ENCODE measurements at regions not wholly inside any gene's neighbourhood (a gene's known extent, or its start where the extent isn't known, plus 50 kb on each side); places are given as distances from the start of the nearest gene placed in this dataset.
"Not testable (repeated sequence)": the region's sequence is repeated elsewhere in the genome, so short reads cannot be mapped to it uniquely, and the experiment has no call there.

DNA sequence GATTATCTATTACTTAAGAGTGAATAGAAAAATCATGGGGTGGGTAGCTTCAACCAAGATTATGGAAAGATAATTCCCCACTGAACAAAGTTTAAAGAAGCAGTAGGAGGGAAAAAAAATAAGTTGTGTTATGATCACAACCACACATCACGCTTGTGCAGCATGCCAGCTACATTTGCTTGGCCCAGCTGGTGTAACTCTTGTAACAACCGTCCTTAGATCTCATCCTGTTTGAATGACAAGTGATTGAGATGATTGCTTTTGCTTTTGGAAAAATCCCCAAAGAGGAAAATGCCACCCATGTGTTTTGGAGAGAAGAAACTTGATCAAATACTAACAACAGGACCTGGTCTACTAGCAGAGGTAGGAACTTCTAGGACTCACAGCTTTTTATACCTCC is 107.6 kb upstream of the KIF2A start:
- no peak for DNase-seq (ENCODE audit: low read depth in 4 of 4, low spot score in 2 of 4)

GRCh38 chr5:62199792-62200716 is 106.0 kb upstream of the KIF2A start:
- no peak for DNase-seq (ENCODE audit: low read depth in 4 of 4, low spot score in 2 of 4)

DNA sequence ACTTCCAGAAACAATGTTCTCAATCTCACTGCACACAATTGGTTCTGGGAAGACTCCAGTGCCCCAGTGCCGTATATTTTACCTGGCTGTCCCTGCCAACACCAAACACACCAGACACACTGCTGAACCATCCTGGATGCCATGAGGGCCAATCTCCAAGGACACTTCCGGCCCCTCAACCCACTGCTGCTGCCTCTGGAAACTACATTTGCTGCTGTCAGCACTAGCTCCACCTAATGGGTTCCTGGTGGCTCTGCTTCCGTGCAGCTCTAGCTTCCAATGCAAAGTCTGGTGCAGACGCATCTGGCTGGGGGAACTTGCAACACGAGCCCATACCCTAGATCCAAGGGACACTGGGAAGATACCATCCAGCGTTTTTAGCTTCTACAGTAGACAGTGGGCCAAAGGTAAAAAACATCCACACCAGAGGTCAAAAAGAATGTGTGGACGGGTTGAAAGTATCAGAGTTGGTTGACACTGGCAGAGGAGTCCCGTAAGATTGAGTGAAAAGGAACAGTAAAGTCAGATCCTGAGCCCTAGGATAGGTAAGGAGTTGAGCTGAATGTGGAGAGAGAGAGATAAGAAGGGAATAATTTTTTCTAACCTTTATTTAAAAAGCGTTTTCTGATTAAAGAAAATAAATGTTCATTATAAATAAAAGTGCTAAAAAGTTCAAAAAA is 99.7 kb upstream of the KIF2A start:
- DNase-seq (ENCODE audit: low read depth in 4 of 4, low spot score in 2 of 4) = no peak

DNA sequence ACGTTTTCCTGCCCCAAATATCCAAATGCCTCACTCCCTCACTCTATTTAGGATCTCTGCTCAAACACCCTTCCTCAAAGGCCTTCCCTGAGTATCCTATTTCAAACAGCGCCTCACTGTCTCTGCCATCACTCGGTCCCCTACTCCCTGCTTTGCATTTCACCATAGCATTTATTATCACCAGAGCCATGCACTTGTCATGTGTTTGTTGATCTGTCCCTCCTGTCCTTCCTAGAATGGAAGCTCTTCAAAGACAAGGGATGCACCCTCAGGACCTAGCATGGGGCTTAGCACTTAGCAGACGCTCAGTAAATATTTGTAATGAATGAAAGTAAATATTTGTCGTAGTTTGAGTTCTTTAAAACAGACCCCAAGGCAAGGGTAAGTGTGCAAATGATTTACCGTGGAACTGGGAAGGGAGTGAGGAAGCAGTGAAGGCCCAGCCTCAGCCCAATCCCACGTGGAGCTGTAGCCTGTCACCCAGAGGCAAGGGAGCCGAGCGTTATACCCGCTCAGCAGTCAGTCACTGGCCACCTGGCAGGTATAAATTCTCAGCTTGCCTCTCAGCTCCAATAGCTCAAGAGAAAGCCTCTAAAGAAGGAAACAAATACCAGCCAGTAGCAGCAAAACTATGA is 97.7 kb upstream of the KIF2A start:
- DNase-seq (ENCODE audit: low read depth in 4 of 4, low spot score in 2 of 4) = no peak

- no peak for DNase-seq (ENCODE audit: low read depth in 4 of 4, low spot score in 2 of 4)
These were observed 94.6 kb upstream of the KIF2A start for GRCh38 chr5:62211405-62211804.

- no peak for DNase-seq (ENCODE audit: low read depth in 4 of 4, low spot score in 2 of 4)
These were observed 93.4 kb upstream of the KIF2A start for GRCh38 chr5:62212648-62213047.

DNA sequence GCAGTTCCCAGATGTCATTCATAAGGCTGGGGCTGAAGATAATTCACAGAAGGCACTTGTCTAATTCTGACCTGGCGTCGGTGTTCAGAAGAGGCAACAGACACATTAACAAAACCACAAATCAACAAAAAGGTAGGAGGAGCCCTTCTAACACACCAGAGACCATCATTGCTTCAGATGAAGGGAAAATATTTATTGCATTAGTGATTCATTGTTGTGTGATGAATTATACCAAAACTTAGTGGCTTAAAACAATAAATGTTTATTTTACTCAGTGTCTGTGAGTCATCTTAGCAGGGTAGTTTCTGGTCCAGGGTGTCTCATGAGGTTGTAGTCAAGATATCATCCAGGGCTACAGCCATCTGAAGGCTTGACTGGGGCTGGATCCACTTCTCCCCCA is 91.3 kb upstream of the KIF2A start:
- DNase-seq (ENCODE audit: low read depth in 4 of 4, low spot score in 2 of 4) = no peak

DNA sequence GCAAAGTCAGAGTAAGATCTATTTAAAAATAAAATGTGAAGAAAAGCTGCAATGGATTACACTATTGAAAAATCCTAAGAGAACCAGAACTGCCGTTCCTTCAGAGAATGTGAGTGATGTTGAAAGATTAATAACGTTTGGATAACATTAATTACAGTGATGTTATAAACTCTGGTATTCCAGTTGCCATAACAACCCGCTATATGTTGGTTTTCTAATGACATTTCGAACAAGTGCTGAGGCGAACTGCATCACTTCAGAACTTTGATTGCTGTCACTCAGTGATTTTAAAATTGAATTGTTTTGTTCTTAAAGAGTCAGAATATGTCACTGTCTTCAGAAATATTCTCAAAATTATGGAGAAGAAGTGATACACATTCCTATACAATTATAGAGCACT is 89.4 kb upstream of the KIF2A start:
- not testable (repeated sequence) for DNase-seq (ENCODE audit: low read depth in 4 of 4, low spot score in 2 of 4)

DNA sequence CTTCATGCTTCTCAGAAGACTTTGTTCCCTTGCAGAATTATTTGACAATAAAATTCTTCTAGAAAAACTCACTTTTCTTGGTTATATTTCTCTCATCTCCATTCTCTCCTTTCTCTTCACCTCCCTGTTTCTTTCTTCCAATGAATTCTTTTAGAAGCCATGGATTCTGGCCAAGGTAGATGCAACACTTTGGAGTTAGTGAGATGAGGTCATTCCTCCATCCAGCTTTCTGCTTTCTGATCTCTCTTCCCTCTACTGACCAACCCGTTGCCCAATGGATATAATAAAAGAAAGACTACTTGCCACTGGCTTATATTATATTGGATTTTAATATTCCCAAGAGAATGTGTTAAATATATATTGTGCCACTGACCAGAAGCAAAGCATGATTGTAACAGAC is 88.9 kb upstream of the KIF2A start:
- not testable (repeated sequence) for DNase-seq (ENCODE audit: low read depth in 4 of 4, low spot score in 2 of 4)

- not testable (repeated sequence) for DNase-seq (ENCODE audit: low read depth in 4 of 4, low spot score in 2 of 4)
These were observed 87.1 kb upstream of the KIF2A start for GRCh38 chr5:62218860-62219259.

DNA sequence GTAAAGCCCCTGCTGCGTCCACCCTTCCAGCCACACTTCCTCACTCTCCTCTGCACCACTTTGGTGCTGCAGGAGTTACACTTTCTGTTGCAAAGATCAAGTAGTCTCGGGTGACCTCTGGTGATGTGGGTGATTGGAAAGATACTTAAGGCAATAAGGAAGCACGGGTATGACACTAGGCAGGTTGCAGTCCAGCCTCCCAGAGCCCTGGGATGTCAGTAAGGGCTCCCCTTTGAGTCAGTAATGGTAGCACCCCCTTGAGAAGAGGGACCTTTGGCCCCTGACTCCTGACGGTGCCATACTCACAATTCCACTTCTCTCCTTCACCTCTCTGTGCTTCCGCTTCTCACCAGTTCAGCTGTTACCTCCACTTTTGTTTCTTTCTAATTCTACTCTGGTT is 84.1 kb upstream of the KIF2A start:
- not testable (repeated sequence) for DNase-seq (ENCODE audit: low read depth in 4 of 4, low spot score in 2 of 4)

DNA sequence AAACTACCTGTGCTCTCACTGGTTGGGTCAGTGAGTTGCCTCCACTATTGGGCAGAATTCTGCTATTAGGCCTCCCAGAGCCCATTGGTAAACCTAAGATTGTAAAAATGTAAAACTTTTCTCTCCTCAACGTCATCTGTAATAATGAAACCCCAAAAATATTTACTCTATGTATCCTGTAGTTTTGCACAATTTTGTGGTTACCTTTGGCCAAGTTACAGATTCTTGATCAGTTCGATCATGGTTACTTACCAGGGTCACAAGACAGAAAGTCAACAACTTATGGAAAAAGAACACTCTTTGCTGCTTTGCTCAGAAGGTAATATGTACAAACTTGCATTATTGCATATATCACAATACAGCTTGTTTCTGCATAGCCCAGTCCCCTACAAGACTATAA is 83.7 kb upstream of the KIF2A start:
- DNase-seq (ENCODE audit: low read depth in 4 of 4, low spot score in 2 of 4) = not testable (repeated sequence)

- DNase-seq (ENCODE audit: low read depth in 4 of 4, low spot score in 2 of 4) = not testable (repeated sequence)
These were observed 82.7 kb upstream of the KIF2A start for GRCh38 chr5:62223312-62223670.

- DNase-seq (ENCODE audit: low read depth in 4 of 4, low spot score in 2 of 4) = not testable (repeated sequence)
These were observed 80.9 kb upstream of the KIF2A start for GRCh38 chr5:62224987-62225601.

DNA sequence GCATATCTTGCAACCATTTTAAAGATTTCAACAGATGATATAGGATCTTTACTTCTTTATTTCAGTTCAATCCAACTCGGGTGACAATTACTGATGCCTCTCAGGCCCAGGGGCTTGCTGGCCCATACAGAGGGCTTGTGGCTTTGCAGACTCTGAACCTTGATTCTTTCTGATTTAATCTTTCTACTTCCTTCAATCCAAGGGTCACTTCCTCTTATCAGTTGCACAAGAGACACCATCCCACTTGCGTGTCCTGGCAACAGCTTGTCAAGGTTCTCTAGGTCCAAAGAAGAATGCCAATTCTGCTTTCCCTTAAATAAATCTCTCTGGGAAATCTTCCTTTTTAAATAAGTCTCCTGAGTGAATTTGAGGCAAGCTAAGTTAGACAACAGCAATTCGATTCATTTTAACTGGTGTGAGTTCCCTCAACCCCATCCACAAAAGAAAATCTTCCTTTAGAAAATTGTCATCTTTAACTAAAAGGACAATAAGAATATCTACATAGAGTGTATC is 75.1 kb upstream of the KIF2A start:
- not testable (repeated sequence) for DNase-seq (ENCODE audit: low read depth in 4 of 4, low spot score in 2 of 4)

DNA sequence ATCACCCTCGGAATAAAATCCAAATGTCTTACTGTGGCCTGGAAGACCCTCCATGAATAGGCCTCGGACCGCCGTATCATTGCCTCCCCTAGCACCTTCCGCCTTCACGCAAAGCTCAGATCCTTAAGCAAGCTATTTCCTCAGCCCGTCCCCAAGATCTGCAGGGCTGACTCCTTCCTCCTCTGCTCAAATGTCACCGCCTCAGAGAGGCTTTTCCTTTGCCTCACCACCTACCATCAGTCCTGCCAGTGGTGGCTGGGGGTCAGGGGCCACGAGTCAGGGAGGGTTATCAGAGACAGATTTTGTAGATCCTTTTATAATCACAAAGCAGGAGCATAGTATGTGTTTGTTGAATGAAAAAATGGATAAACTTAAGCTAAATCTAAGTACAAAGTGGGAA is 74.4 kb upstream of the KIF2A start:
- DNase-seq (ENCODE audit: low read depth in 4 of 4, low spot score in 2 of 4) = no peak

- not testable (repeated sequence) for DNase-seq (ENCODE audit: low read depth in 4 of 4, low spot score in 2 of 4)
These were observed 73.8 kb upstream of the KIF2A start for GRCh38 chr5:62232218-62232617.

DNA sequence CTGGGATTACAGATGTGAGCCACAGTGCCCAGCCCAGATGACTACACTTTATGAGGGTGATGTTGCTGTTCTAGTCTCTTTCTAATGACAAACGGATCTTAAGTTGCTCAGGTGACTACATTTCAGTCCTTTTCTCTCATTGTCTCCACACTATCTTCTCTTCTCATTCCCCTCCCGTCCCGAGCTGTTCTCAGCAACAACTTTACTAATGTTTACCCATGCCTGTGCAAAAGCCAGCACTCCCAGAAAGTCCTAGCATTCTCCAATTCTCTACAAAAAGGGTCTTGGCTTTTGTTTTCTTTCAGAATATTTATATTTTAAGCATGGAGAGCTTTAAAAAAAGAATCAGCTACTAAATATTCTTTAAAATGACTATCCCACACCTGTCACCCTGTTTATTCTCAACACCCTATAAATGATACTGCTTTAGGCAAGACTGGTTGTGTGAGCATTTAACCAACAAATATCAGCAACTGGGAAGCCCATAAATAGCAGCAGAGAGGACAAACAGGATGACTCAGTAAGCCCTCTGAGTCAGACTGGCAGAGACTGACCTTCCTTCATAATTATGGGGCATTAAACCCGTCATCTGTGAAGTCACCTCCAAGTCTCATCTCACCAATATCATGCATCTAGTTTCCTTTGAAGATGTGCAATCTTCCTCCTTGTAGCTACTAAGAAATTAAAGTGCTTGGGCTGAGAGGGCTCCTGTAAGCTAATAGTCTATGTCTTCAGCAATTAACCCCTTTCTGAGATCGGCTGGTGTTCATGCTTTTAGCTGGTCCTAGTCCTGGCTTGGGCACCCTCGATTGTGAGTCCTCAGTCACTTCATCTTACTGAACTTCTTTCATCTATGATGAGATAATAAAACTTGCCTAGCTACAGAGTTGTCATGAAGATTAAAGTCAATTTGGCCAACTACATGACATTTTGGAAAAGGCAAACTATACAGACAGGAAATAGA is 72.6 kb upstream of the KIF2A start:
- not testable (repeated sequence) for DNase-seq (ENCODE audit: low read depth in 4 of 4, low spot score in 2 of 4)

GRCh38 chr5:62236593-62236992 is 69.4 kb upstream of the KIF2A start:
- DNase-seq (ENCODE audit: low read depth in 4 of 4, low spot score in 2 of 4) = not testable (repeated sequence)

DNA sequence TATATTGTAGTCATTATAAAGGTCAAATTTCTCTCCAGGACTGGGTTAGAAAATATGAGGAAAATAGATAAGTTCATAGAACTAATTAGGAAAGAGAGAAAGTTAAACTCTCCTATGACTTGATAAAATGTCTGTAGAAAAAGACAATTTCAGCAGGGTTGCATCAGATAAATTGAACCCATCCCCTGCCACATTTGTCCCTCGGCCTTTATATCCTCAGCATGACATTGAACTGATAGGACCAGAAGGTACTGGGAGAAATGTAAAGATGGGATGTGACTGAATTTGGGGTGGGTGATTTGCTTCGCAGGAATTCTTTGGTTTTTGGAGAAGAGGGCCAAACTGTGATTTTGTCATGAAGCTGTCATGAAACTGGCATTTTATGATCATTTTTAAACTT is 68.1 kb upstream of the KIF2A start:
- DNase-seq (ENCODE audit: low read depth in 4 of 4, low spot score in 2 of 4) = not testable (repeated sequence)
